GM12892 (cell line): ENCODE measurements at regions not wholly inside any gene's neighbourhood (a gene's known extent, or its start where the extent isn't known, plus 50 kb on each side); places are given as distances from the start of the nearest gene placed in this dataset.

Experiments
- POLR2A ChIP-seq: IDR thresholded peaks from 2 replicates; pipeline ENCODE4 v1.6.1; 2011; ENCODE audit warnings: low read depth, low read length, control low read depth
- POLR2AphosphoS5 ChIP-seq: IDR thresholded peaks from 2 replicates; pipeline ENCODE4 v1.6.1; 2011; ENCODE audit warnings: low read depth, low read length, control low read depth
- TAF1 ChIP-seq: IDR thresholded peaks from 2 replicates; pipeline ENCODE4 v1.6.1; 2011; ENCODE audit warnings: low read depth, mild to moderate bottlenecking, control low read depth, low read length, borderline replicate concordance

GRCh38 chr10:121405953-121406352, 192.3 kb downstream of the FGFR2 start:
- TF ChIP-seq POLR2A (no peak), TAF1 (no peak), POLR2AphosphoS5 (no peak)
